ENCODE measurements at regions not wholly inside any gene's neighbourhood (a gene's known extent, or its start where the extent isn't known, plus 50 kb on each side); places are given as distances from the start of the nearest gene placed in this dataset.

GRCh38 chr3:146308682-146309081 is 57.8 kb upstream of the PLSCR4 start:
- peak; percentile 88 for DNase-seq (ENCODE audit: low read depth)

GRCh38 chr3:146308222-146308621 is 57.3 kb upstream of the PLSCR4 start:
- peak; percentile 53 for DNase-seq (ENCODE audit: low read depth)

GRCh38 chr3:146307456-146307725 is 56.5 kb upstream of the PLSCR4 start:
- no peak for DNase-seq (ENCODE audit: low read depth)

- no peak for DNase-seq (ENCODE audit: low read depth)
These were observed 56.0 kb upstream of the PLSCR4 start for GRCh38 chr3:146306656-146307455.

GRCh38 chr3:146305808-146306423 is 55.0 kb upstream of the PLSCR4 start:
- DNase-seq (ENCODE audit: low read depth) = no peak

GRCh38 chr3:146300768-146301167 is 49.9 kb upstream of the PLSCR4 start:
- DNase-seq (ENCODE audit: low read depth) = no peak
